ENCODE measurements at regions not wholly inside any gene's neighbourhood (a gene's known extent, or its start where the extent isn't known, plus 50 kb on each side); places are given as distances from the start of the nearest gene placed in this dataset.

DNA sequence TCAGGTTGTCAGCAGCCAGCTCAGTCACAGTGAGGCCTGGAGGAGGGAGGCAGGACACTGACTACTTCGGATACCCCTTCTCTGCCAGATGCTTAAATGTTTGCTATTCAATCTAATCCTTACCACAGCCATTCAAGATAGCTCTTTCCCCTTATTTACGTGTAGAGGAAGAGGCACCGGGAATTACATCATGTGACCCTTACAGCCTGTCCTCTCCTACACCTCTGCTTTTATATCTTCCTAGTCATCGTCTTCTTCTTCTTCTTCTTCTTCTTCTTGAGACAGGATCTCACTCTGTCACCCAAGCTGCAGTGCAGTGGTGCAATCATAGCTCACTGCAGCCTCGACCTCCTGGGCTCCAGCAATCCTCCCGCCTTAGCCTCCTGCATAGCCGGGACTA lies 148.1 kb upstream of the NEDD9 start:
- no peaks in the 10 kb centered on the region; the same call in 1 of the 2 replicates for H3K9me3 ChIP-seq
- H3K27me3 ChIP-seq (ENCODE audit: insufficient read depth): no peaks in the 10 kb centered on the region
- 73% methylated on average over 6 of the region's 7 CpGs for WGBS (ENCODE audit: low lambda C conversion rate)
- no peaks in the 10 kb centered on the region for H3K36me3 ChIP-seq (replicated peaks in 1 of 2; ENCODE audit: control insufficient read depth in 1 of 2, insufficient read depth in 2 of 2, low read length in 1 of 2)
- no peak overlapping the region for H3K9ac ChIP-seq
- no peaks in the 10 kb centered on the region for H3K79me2 ChIP-seq (ENCODE audit: insufficient read depth)
- no peak overlapping the region for H3K4me3 ChIP-seq (ENCODE audit: low read depth in 2 of 2, low read length in 1 of 2)
- POLR2A ChIA-PET: no interaction called here
- no peak overlapping the region for H2AFZ ChIP-seq (ENCODE audit: low read depth)
- DNase-seq: no peak
- H3K27ac ChIP-seq (ENCODE audit: low read depth in 2 of 2, low read length in 1 of 2): no peak overlapping the region
- TF ChIP-seq, protein P1, sequence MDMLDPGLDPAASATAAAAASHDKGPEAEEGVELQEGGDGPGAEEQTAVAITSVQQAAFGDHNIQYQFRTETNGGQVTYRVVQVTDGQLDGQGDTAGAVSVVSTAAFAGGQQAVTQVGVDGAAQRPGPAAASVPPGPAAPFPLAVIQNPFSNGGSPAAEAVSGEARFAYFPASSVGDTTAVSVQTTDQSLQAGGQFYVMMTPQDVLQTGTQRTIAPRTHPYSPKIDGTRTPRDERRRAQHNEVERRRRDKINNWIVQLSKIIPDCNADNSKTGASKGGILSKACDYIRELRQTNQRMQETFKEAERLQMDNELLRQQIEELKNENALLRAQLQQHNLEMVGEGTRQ (IDR thresholded peaks at IDR 0.05; ENCODE audit: borderline replicate concordance, low read depth, low read length): no peak
- no peak for TF ChIP-seq MXI1 (IDR thresholded peaks at IDR 0.05; ENCODE audit: low read depth, low read length)
- no peak for TF ChIP-seq NFIC (IDR thresholded peaks at IDR 0.05; ENCODE audit: borderline replicate concordance)
- TF ChIP-seq GABPA (IDR thresholded peaks at IDR 0.05; ENCODE audit: low read depth): no peak
- TF ChIP-seq TEAD4 (IDR thresholded peaks at IDR 0.05; ENCODE audit: borderline replicate concordance, insufficient read depth): no peak
- TF ChIP-seq CHD2 (IDR thresholded peaks at IDR 0.05; ENCODE audit: low read length, partially characterized antibody): no peak
- TF ChIP-seq EP300 (IDR thresholded peaks at IDR 0.05; ENCODE audit: borderline replicate concordance in 1 of 2, low read depth in 1 of 2, low read length in 1 of 2): no peak
- no peaks in the 10 kb centered on the region for H4K20me1 ChIP-seq (ENCODE audit: insufficient read depth)
- no peaks in the 10 kb centered on the region for H3K9me2 ChIP-seq
- CTCF ChIA-PET: interaction anchor here (1.1 to 1.5 kb wide), 2 partner anchors 13 to 116 kb away, joined by 3 to 7 read pairs; no protein-coding TSS in a partner anchor
- peaks cover 0 to 12% of the 10 kb centered on the region in 2 experiments; a peak in 1 of 4 replicates for H3K4me1 ChIP-seq (ENCODE audit: control insufficient read depth in 1 of 2, insufficient read depth in 2 of 2, low read depth in 1 of 2, low read length in 1 of 2)
- H3F3A ChIP-seq (replicated peaks; ENCODE audit: insufficient read depth): no peaks in the 10 kb centered on the region
- H3K4me2 ChIP-seq: no peak overlapping the region

DNA sequence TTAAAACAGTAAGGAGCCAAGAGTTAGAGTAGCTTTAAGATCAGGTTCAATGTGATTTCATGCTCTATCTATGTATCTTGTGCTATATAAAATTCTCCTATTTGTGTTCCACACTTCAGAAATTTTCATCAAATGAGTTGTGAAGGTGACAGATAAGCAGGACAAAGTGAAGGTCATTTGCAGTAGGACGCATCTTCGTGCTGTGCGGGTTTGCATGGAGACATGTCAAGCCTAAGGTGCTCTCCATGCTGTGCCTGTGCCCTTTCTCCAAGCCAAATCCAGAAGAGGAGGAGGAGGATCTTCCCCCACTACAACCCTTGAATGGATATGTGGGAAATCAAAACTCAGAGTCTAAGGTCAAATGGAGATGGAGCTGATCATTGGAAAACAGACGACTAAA lies 147.3 kb upstream of the NEDD9 start:
- WGBS (ENCODE audit: low lambda C conversion rate): 99% methylated on average over 4 of the region's 4 CpGs
- no peaks in the 10 kb centered on the region; the same call in 1 of the 2 replicates for H3K9me3 ChIP-seq
- CTCF ChIA-PET: interaction anchor here (0.7 kb wide), 1 partner anchor 70 kb away, joined by 3 read pairs; no protein-coding TSS in a partner anchor
- no peak overlapping the region for H3K27ac ChIP-seq (ENCODE audit: low read depth in 2 of 2, low read length in 1 of 2)
- H3K4me3 ChIP-seq (ENCODE audit: low read depth in 2 of 2, low read length in 1 of 2): no peak overlapping the region
- no peaks in the 10 kb centered on the region for H4K20me1 ChIP-seq (ENCODE audit: insufficient read depth)
- H3K9me2 ChIP-seq: no peaks in the 10 kb centered on the region
- no peak for TF ChIP-seq NRF1 (IDR thresholded peaks at IDR 0.05; ENCODE audit: low read depth, low read length)
- TF ChIP-seq, protein P2, sequence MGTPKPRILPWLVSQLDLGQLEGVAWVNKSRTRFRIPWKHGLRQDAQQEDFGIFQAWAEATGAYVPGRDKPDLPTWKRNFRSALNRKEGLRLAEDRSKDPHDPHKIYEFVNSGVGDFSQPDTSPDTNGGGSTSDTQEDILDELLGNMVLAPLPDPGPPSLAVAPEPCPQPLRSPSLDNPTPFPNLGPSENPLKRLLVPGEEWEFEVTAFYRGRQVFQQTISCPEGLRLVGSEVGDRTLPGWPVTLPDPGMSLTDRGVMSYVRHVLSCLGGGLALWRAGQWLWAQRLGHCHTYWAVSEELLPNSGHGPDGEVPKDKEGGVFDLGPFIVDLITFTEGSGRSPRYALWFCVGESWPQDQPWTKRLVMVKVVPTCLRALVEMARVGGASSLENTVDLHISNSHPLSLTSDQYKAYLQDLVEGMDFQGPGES (IDR thresholded peaks at IDR 0.05; ENCODE audit: low read depth, low read length): no peak
- TF ChIP-seq, protein P1 (IDR thresholded peaks at IDR 0.05; ENCODE audit: borderline replicate concordance, low read depth, low read length): no peak
- TF ChIP-seq EZH2phosphoT487 (IDR thresholded peaks at IDR 0.05; ENCODE audit: borderline replicate concordance, low read depth): no peak
- H3K27me3 ChIP-seq (ENCODE audit: insufficient read depth): no peaks in the 10 kb centered on the region
- H3K4me2 ChIP-seq: no peak overlapping the region
- POLR2A ChIA-PET: no interaction called here
- no peaks in the 10 kb centered on the region for H3K36me3 ChIP-seq (replicated peaks in 1 of 2; ENCODE audit: control insufficient read depth in 1 of 2, insufficient read depth in 2 of 2, low read length in 1 of 2)
- H3K79me2 ChIP-seq (ENCODE audit: insufficient read depth): no peaks in the 10 kb centered on the region
- H3F3A ChIP-seq (replicated peaks; ENCODE audit: insufficient read depth): no peaks in the 10 kb centered on the region
- H3K9ac ChIP-seq: no peak overlapping the region
- H3K4me1 ChIP-seq (ENCODE audit: control insufficient read depth in 1 of 2, insufficient read depth in 2 of 2, low read depth in 1 of 2, low read length in 1 of 2): peaks cover 0 to 7% of the 10 kb centered on the region in 2 experiments; a peak in 1 of 4 replicates
- no peak for DNase-seq
- no peak overlapping the region for H2AFZ ChIP-seq (ENCODE audit: low read depth)
